Amniotic stem cell (primary cell): ENCODE measurements at regions not wholly inside any gene's neighbourhood (a gene's known extent, or its start where the extent isn't known, plus 50 kb on each side); places are given as distances from the start of the nearest gene placed in this dataset.
"Not testable (repeated sequence)": the region's sequence is repeated elsewhere in the genome, so short reads cannot be mapped to it uniquely, and the experiment has no call there.

ENCODE experiments used
- DNase-seq: peaks from one replicate; lab custom pipeline; 2025; lab: John Stamatoyannopoulos, UW

DNA sequence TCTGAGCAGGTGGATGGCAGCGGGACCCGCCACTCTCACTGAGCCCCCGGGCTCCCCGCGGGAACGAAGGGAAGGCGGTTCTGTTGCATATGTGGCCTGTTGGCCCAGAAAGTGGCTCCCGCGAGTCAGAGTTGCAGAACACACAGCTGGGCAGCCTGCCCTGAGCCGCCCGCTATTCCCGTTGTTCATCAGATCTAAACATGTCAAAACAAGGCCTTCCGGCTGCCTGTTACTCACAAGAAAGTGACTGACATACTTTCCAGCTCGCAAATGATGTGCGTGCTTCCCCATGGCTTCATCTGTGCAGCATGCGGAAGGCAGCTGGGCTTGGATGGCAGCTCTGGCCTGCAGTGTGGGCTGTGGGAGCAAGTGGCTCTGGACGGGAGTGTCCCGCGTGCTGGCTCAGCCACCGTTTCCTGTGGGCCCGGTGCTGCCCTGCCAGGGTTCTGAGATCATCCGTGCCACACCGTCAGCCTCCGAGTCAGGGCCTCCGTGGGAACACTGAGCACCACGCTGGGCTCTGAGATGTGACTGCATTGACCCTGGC is 227.3 kb downstream of the ERMARD start:
- DNase-seq: no peak

- no peak for DNase-seq
Measured at GRCh38 chr6:169977434-169978265, 226.2 kb downstream of the ERMARD start.

GRCh38 chr6:169976301-169977081 is 225.1 kb downstream of the ERMARD start:
- DNase-seq: no peak

DNA sequence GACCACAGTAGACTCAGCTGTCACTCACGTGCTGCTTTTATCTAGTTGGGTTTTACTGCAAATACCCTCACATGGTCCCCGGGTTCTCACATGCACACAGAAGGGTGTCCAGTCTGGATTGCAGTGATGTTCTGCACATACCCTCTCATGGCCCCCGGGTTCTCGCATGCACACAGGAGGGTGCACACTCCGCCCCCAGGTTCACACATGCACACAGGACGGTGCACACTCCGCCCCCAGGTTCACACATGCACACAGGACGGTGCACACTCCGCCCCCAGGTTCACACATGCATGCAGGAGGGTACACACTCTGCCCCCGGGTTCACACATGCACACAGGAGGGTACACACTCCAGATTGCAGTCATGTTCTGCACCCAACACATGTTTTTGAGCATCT is 224.3 kb downstream of the ERMARD start:
- no peak for DNase-seq

DNA sequence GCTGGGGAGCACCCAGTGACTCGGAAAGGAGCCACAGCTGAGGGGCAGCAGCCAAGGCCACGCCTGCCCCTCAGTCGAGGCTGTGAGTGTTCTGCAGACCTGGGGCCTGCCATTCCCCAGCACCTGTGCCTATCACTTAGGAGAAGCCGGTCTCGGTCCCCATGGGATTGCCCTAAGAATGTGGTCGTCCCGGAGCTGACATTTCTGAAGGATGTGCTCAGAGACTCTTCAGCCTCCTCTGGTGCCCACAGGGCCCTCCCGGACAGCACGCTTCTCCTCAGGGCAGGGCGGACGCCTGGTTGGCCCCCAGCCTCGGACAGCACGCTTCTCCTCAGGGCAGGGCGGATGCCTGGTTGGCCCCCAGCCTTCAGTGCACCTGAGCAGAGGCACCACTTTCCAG is 223.9 kb downstream of the ERMARD start:
- no peak for DNase-seq

DNA sequence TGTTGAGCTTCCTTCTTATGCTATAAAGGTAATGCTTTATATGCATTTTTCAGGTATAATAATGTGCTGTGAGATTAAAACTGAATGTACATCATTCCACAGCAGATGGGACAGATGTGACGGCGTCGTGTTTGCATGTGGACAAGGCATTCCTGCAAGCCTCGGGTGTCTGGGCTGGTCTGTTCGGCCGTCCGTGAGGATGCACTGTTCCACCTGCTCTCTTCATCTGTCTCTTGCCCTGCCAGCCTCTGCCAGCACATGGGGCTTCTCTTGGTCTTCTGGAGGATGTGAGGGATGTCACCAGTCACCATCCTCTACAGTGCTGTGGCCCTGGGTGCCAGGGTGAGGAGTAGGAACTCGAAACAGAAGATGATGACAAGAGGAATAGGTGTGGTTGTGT is 223.2 kb downstream of the ERMARD start:
- no peak for DNase-seq

DNA sequence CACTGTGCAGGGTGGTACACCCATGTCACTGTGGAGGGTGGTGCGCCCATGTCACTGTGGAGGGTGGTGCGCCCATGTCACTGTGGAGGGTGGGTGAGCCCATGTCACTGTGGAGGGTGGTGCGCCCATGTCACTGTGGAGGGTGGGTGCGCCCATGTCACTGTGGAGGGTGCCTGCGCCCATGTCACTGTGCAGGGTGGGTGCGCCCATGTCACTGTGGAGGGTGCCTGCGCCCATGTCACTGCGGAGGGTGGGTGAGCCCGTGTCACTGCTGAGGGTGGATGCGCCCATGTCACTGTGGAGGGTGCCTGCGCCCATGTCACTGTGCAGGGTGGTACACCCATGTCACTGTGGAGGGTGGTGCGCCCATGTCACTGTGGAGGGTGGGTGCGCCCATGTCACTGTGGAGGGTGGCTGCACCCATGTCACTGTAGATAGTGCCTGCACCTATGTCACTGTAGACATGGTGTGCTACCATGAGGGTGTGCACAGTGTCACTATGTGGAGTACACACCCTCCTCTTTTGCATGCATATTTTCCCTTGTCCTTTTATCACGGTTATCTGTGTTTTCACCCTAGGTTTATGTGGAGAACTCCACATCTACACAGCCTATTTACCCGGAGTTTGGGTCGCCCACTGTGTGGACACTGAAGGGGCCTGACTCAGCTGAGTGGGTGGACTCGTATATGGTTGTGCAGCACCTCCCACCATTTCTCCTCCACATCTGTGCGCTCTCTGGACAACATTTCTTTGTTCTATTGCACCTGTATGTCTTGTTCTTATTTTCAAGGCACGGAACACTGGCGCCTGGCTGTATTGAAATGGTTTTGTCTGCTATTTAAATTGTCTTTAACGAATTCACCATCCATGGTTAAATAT is 222.4 kb downstream of the ERMARD start:
- not testable (repeated sequence) for DNase-seq

DNA sequence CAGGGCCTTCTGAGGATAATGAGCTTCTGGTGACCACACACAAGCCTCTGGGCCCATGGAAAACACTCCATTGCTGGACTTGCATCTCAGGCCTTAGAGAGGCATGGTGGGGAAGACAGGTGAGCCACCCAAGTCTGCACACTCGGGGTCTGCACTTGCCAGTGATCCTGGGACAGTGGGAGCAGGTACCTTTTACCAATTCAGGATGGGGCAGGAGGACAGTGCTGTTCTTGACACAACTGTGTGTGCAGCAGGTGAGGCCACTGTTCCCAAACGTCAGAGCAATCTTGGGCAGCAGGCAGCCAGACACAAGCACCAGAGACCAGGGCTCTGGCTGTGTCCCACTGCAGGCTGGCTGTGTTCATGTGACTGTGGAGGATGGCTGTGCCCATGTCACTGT is 221.3 kb downstream of the ERMARD start:
- no peak for DNase-seq

DNA sequence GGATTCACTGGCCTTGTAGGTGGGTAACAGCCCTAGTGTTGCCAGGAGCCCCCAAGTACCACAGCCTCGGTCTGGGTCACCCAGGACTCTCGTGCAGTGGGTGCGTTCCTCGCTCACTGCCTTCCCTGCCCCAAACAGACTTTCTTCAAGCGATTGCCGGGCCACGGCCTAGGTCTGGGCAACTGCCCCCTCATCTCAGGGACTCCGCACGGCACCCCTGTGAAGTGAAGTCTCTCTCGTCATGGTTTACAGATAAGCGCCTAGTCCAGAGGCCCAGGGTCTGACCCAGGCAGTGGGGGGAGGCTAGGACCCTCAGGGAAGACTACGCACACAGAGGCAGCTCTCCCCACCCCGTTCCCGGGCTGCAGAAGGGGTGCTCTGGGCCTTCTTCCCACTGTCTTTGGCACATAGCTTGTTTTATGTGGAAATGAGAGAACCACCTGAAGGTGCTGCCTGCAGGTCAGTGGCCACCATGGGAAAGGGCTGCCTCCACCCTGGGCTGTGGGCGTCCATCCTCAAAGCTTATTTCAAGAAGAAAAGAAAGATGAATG is 220.8 kb downstream of the ERMARD start:
- DNase-seq: no peak

DNA sequence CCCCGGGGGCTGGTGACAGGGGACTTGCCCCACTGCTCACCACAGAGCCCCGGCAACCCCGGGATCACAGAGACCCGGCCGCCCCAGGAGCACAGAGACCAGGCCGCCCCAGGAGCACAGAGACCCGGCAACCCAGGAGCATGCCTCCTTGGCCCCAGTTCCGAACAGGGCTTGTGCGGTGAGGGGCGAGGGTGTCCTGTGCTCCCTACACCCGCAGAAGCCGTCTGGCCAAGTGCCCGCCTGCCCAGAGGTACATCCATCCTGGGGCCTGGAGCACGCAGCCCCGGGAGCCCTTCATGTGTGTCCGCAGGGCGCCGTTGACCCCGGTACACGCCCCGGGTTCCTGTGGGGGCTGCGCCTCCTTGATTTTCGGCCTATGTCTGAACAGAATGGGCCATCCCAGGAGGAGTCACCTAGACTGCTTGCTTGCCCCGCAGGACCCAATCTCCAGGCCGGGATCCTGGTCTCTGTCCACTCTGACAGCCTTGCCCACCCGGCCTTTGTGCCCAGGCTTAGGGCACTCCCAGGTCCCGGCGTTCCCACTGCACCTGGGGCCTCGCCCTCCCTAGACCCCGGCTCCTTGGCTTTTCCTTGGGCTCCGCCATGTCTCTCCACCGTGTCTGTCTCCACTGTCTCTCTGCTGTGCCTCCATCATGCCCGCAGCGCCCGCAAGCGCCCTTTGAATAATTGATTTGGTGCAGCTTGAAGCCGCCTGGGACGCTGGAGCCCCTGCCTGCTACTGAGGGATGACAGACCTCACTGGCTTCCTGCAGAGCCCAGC is 219.8 kb downstream of the ERMARD start:
- DNase-seq: no peak

GRCh38 chr6:169970306-169970988 is 219.0 kb downstream of the ERMARD start:
- no peak for DNase-seq

- no peak for DNase-seq
Measured at GRCh38 chr6:169969372-169970099, 218.1 kb downstream of the ERMARD start.

GRCh38 chr6:169968541-169969270 is 217.3 kb downstream of the ERMARD start:
- no peak for DNase-seq

DNA sequence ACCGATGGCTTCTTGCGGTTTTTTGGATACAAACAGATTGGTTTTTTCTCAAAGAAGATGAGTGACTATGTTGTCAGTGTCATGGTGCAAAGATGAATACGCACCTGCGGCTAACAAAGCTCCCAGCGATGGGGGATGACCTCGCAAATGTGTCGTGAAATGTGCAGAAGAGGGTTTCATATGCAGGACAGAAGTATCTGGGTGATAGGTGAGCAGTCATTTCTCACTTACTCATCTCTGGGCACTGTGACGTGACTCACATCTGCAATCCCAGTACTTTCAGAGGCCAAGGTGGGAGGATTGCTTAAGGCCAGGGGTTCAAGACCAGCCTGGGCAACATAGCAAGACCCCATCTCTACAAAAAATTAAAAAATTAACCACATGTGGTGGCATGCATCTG is 216.3 kb downstream of the ERMARD start:
- no peak for DNase-seq

DNA sequence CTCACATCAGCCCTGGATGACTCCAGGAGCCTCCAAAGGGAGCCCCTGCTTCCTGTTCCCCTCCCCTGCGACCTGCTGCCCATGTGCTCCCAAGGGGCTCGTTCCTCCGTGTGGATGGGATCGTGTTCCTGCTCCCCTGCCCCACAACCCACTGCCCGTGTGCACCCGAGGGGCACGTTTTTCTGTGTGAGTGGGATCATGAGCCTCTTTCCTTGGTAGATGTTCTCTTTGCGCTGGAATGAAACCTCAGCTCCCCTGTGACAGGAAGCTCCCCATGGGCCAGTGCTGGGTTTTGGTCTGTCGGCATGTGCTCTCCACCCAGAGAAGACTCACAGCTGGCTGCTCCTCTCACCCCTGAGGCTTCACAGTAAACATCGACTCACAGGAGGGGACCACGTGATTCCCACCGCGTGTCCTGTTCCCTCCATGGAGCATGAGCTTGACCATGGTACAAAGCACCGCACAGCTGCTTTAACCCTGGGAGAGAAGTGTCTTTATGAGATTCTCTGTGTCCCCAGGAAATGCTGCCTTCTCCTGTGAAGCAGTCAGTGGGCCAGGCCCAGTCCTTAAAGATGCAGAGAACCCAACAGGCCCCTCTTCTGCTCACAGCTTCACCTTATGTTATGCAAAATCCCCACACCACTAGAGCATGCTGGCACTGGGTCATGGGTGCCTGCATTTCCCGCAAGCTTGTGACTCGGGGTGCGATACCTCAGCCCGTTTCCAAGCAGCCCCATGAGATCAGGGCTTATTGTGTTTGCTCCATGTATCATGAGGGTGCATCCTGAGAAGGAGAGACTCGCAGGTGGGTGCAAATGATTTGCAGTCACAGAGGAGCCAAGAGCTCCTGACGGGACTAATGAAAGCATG is 215.1 kb downstream of the ERMARD start:
- no peak for DNase-seq

DNA sequence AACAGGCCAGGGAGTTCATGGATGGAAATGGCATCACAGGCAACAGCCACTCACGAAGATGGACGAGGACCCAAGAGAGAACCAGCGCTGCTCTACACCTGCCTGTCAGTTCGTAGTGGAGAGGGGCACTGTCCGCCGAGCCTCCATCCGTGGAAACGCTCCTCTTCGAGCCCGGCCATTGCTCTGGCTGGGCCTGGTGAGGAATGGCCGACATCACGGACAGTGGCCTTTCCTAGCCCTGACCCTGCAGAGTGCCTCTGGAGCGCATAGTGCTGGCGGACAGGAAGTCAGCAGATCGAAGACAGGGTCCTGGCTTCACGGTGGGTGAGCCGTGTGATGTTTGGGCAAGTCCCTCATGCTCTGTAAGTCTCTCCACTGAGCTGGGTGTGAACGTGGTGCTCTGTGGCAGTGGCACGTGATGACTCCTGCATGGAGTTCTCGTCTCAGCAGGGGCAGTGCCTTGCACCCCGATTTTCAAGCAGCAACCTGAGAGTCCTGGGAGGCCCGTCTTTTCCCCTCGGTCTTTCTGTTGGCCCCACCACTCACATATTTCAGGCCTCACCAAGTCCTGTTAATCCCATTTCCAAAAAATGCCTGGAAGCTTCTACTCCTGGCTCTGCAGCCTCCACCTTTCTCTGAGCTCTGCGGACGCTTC is 214.4 kb downstream of the ERMARD start:
- no peak for DNase-seq

DNA sequence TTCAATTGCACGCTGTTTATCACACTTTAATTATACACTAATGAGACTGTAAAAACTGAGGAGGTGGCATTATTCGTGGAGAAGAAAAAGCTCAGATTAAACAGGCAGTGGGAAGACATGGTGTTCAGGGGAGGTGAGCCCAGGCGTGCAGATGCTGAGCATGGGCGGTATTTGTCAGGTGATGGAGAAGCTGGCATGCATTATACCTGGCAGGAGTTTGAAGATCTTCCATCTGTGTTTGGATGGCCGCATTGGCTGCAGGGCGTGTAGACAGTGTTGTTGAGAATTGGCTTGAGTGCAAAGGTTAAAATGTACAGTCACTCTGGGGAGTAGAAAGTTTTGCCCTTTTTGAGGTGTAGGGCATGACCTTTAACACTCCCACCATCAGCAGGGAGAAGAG is 213.8 kb downstream of the ERMARD start:
- no peak for DNase-seq
